Gastrocnemius medialis (tissue), 4 donors: ENCODE measurements at regions not wholly inside any gene's neighbourhood (a gene's known extent, or its start where the extent isn't known, plus 50 kb on each side); places are given as distances from the start of the nearest gene placed in this dataset.

ENCODE experiments used
- CTCF ChIP-seq, 5 experiments: fragments of 450-650 bp in 3 of 5; fragments of 200-600 bp in 2 of 5; sonication (generic) in 2 of 5; IDR thresholded peaks in 4 of 5; conservative IDR thresholded peaks in 1 of 5; 1 replicate in 4 of 5; 2 replicates in 1 of 5; pipeline ENCODE4 v1.5.1; 2016 to 2019; ENCODE audit warnings: antibody characterized with exemption in 5 of 5, mild to moderate bottlenecking in 3 of 5, moderate library complexity in 3 of 5
- POLR2A ChIP-seq, 2 donors: fragments of 450-650 bp; IDR thresholded peaks; one replicate each; pipeline ENCODE4 v1.6.1; 2017; ENCODE audit warnings: antibody characterized with exemption in 2 of 2, mild to moderate bottlenecking in 2 of 2, moderate library complexity in 2 of 2

- no peak for TF ChIP-seq CTCF (IDR thresholded peaks at IDR 0.05 in 4 of 5, conservative IDR thresholded peaks at IDR 0.05 in 1 of 5)
- TF ChIP-seq POLR2A (IDR thresholded peaks at IDR 0.05): no peak
These were observed 1306.6 kb downstream of the BRD1 start for GRCh38 chr22:48520884-48521588.
